GM12891 (cell line): ENCODE measurements at regions not wholly inside any gene's neighbourhood (a gene's known extent, or its start where the extent isn't known, plus 50 kb on each side); places are given as distances from the start of the nearest gene placed in this dataset.

Experiments used
- POLR2A ChIP-seq: IDR thresholded peaks from 2 replicates; pipeline ENCODE4 v1.6.1; 2011; ENCODE audit warnings: low read depth, low read length, control low read depth
- POLR2AphosphoS5 ChIP-seq: IDR thresholded peaks from 2 replicates; pipeline ENCODE4 v1.6.1; 2011; ENCODE audit warnings: low read depth, low read length, control low read depth
- TAF1 ChIP-seq: IDR thresholded peaks from 2 replicates; pipeline ENCODE4 v1.6.1; 2011; ENCODE audit warnings: low read depth, low read length, control low read depth

- TF ChIP-seq POLR2A = no peak
- TF ChIP-seq TAF1 = no peak
- no peak for TF ChIP-seq POLR2AphosphoS5
Observed at GRCh38 chr12:105882404-105882803, 256.4 kb downstream of the NUAK1 start.
